Neural progenitor cell (in vitro differentiated cells): ENCODE measurements at regions not wholly inside any gene's neighbourhood (a gene's known extent, or its start where the extent isn't known, plus 50 kb on each side); places are given as distances from the start of the nearest gene placed in this dataset.
A peak's percentile ranks its signal among the peaks of the same experiment; 100 is the strongest.

Source experiments
- DNase-seq: peaks from one replicate; pipeline ENCODE4 v3.0.0-alpha.2; 2016; ENCODE audit warnings: low spot score
- H2AFZ ChIP-seq: fragments of 200-600 bp; sonication (generic); replicated peaks from 2 replicates; pipeline ENCODE4 v1.6.1; 2016; ENCODE audit warnings: antibody characterized with exemption
- H3F3A ChIP-seq: fragments of 200-600 bp; sonication (generic); 2 replicates; pipeline ENCODE4 v1.6.1; 2016; ENCODE audit warnings: antibody characterized with exemption, low read depth
- H3K27ac ChIP-seq: fragments of 200-600 bp; sonication (generic); 2 replicates; pipeline ENCODE4 v1.5.1; 2016; ENCODE audit warnings: mild to moderate bottlenecking
- H3K27me3 ChIP-seq: fragments of 200-600 bp; sonication (generic); 2 replicates; pipeline ENCODE4 v1.6.1; 2016; ENCODE audit warnings: mild to moderate bottlenecking, moderate library complexity
- H3K36me3 ChIP-seq: fragments of 200-600 bp; sonication (generic); 2 replicates; pipeline ENCODE4 v1.5.1; 2016
- H3K4me1 ChIP-seq: fragments of 200-600 bp; sonication (generic); 2 replicates; pipeline ENCODE4 v1.6.1; 2016; ENCODE audit warnings: mixed run types
- H3K4me2 ChIP-seq: fragments of 200-600 bp; sonication (generic); 2 replicates; pipeline ENCODE4 v1.6.1; 2016
- H3K4me3 ChIP-seq: fragments of 200-600 bp; sonication (generic); 2 replicates; pipeline ENCODE4 v1.5.1; 2016
- H3K79me2 ChIP-seq: fragments of 200-600 bp; sonication (generic); 2 replicates; pipeline ENCODE4 v1.6.1; 2016; ENCODE audit warnings: low read depth
- H3K9ac ChIP-seq: fragments of 200-600 bp; sonication (generic); 2 replicates; pipeline ENCODE4 v1.6.1; 2016
- H3K9me3 ChIP-seq: fragments of 200-600 bp; sonication (generic); 2 replicates; pipeline ENCODE4 v1.5.1; 2016; ENCODE audit warnings: low read depth
- H4K20me1 ChIP-seq: fragments of 200-600 bp; sonication (generic); 2 replicates; pipeline ENCODE4 v1.6.1; 2016; ENCODE audit warnings: low read depth
- H3K27ac Mint-ChIP-seq: 3 replicates; pipeline ENCODE4 v1.8.0; 2021; ENCODE audit warnings: mixed read lengths
- H3K27me3 Mint-ChIP-seq: 2 replicates; pipeline ENCODE4 v1.8.0; 2022; ENCODE audit warnings: low read depth, mild to moderate bottlenecking, inconsistent platforms, moderate library complexity, mixed read lengths; ENCODE audit not compliant: insufficient read depth
- H3K36me3 Mint-ChIP-seq: 3 replicates; pipeline ENCODE4 v1.8.0; 2021; ENCODE audit warnings: mixed read lengths
- H3K4me1 Mint-ChIP-seq: 3 replicates; pipeline ENCODE4 v1.8.0; 2021; ENCODE audit warnings: mixed read lengths
- H3K4me3 Mint-ChIP-seq: 3 replicates; pipeline ENCODE4 v1.8.0; 2021; ENCODE audit warnings: mild to moderate bottlenecking, moderate library complexity, mixed read lengths
- H3K9me3 Mint-ChIP-seq: 3 replicates; pipeline ENCODE4 v1.8.0; 2020; ENCODE audit warnings: mixed read lengths
- EZH2 ChIP-seq: fragments of 200-600 bp; sonication (generic); IDR thresholded peaks from 2 replicates; pipeline ENCODE4 v1.6.1; 2017; ENCODE audit warnings: antibody characterized with exemption, mild to moderate bottlenecking, moderate library complexity
- EZH2phosphoT487 ChIP-seq: fragments of 200-600 bp; sonication (generic); IDR thresholded peaks from 2 replicates; pipeline ENCODE4 v1.6.1; 2017; ENCODE audit warnings: antibody characterized with exemption
- TF ChIP-seq, protein P1 (sequence below): fragments of 200-600 bp; sonication (generic); IDR thresholded peaks from 2 replicates; pipeline ENCODE4 v1.5.1; 2017; ENCODE audit warnings: antibody characterized with exemption, mild to moderate bottlenecking

GRCh38 chr4:8781641-8782040 is 90.0 kb downstream of the HMX1 start:
- peaks cover 8% of the 10 kb centered on the region for H3K27me3 Mint-ChIP-seq
- Histone ChIP-seq H4K20me1 (no peaks in the 10 kb centered on the region), H3K27me3 (no peaks in the 10 kb centered on the region), H3K27ac (no peak overlapping the region), H3K9me3 (no peaks in the 10 kb centered on the region), H3K4me1 (no peaks in the 10 kb centered on the region), H3K79me2 (no peaks in the 10 kb centered on the region), H2AFZ (no peak overlapping the region), H3K4me3 (no peak overlapping the region), H3K4me2 (no peak overlapping the region), H3K9ac (no peak overlapping the region), H3K36me3 (no peaks in the 10 kb centered on the region), H3F3A (no peaks in the 10 kb centered on the region)
- no peak overlapping the region for H3K27ac Mint-ChIP-seq
- H3K4me1 Mint-ChIP-seq = no peaks in the 10 kb centered on the region
- H3K4me3 Mint-ChIP-seq = peak overlapping the region; percentile 27
- TF ChIP-seq EZH2phosphoT487 = no peak
- TF ChIP-seq, protein P1, sequence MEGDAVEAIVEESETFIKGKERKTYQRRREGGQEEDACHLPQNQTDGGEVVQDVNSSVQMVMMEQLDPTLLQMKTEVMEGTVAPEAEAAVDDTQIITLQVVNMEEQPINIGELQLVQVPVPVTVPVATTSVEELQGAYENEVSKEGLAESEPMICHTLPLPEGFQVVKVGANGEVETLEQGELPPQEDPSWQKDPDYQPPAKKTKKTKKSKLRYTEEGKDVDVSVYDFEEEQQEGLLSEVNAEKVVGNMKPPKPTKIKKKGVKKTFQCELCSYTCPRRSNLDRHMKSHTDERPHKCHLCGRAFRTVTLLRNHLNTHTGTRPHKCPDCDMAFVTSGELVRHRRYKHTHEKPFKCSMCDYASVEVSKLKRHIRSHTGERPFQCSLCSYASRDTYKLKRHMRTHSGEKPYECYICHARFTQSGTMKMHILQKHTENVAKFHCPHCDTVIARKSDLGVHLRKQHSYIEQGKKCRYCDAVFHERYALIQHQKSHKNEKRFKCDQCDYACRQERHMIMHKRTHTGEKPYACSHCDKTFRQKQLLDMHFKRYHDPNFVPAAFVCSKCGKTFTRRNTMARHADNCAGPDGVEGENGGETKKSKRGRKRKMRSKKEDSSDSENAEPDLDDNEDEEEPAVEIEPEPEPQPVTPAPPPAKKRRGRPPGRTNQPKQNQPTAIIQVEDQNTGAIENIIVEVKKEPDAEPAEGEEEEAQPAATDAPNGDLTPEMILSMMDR = no peak
- no peak for TF ChIP-seq EZH2
- H3K36me3 Mint-ChIP-seq = no peaks in the 10 kb centered on the region
- DNase-seq = no peak
- no peaks in the 10 kb centered on the region for H3K9me3 Mint-ChIP-seq

DNA sequence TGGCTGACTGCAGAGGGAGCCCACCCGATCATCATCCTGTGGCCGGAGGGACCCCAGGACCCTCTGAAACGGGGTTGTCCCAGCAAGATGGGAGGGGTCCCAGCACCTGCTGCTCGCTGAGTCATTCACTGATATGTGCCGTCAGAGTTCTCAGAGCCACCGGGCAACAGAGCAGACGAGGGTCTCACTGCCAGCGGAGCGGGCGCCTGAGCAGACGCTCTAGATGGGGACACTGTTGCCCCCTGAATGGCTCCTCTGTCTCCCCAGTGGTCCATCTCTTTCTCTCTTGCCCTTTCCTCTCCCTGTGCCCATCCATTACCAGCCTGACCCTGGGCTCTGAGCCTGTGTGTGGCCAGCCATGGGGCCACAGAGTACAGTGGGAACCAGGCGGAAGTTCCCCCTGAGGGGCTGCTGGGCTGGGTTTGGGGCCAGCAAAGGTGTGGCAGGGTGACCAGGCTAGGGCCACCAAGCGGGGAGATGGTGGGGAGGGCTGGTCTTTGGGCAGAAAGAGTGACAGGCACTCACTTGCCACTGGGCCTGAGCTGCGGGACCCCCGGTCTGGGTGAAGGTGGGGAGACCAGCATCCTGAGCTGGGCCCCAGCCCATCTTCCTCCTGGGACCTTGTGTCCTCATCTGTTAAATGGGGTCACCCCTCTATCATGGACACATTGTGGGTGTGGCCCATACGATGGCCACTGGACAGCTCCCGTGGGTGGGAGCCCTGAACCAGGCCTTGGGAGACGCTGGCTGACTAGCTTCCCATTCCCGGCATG is 90.9 kb downstream of the HMX1 start:
- no peak overlapping the region for H2AFZ ChIP-seq
- Mint-ChIP-seq H3K36me3 (no peaks in the 10 kb centered on the region), H3K4me3 (no peak overlapping the region), H3K9me3 (no peaks in the 10 kb centered on the region), H3K27me3 (peaks cover 12% of the 10 kb centered on the region), H3K27ac (no peak overlapping the region), H3K4me1 (no peaks in the 10 kb centered on the region)
- no peak for TF ChIP-seq EZH2phosphoT487
- TF ChIP-seq, protein P1 = no peak
- TF ChIP-seq EZH2 = no peak
- H3K4me1 ChIP-seq = no peaks in the 10 kb centered on the region
- H3F3A ChIP-seq = no peaks in the 10 kb centered on the region
- H3K4me3 ChIP-seq = no peak overlapping the region
- no peak overlapping the region for H3K4me2 ChIP-seq
- H3K79me2 ChIP-seq = no peaks in the 10 kb centered on the region
- no peaks in the 10 kb centered on the region for H3K36me3 ChIP-seq
- no peak overlapping the region for H3K27ac ChIP-seq
- H4K20me1 ChIP-seq = no peaks in the 10 kb centered on the region
- DNase-seq = no peak
- H3K27me3 ChIP-seq = no peaks in the 10 kb centered on the region
- no peak overlapping the region for H3K9ac ChIP-seq
- no peaks in the 10 kb centered on the region for H3K9me3 ChIP-seq

DNA sequence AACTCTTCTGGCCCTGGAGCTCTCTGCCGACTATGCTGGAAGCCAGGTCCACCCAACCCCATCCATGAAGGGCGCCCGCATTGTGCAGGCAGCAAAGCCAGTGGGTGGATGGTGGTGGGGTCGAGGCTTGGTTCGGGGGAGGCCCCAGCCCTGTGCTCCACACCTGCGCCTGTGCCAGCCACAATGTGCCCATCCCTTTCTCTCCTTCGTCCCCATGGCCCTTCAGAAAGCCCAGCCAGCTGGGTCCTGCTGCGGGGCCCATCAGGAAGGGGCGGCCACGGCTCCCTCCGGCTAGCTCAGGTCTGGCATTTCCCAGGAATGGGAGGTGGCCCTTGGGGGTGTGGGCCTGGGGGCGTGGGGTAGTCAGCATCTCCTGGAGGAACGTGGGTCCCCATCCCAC is 91.6 kb downstream of the HMX1 start:
- H3K4me3 Mint-ChIP-seq = no peak overlapping the region
- Histone ChIP-seq H2AFZ (no peak overlapping the region), H3K9ac (no peak overlapping the region), H4K20me1 (no peaks in the 10 kb centered on the region), H3F3A (no peaks in the 10 kb centered on the region), H3K36me3 (no peaks in the 10 kb centered on the region), H3K4me3 (no peak overlapping the region), H3K4me1 (no peaks in the 10 kb centered on the region), H3K27me3 (no peaks in the 10 kb centered on the region), H3K4me2 (no peak overlapping the region), H3K27ac (no peak overlapping the region), H3K9me3 (no peaks in the 10 kb centered on the region), H3K79me2 (no peaks in the 10 kb centered on the region)
- TF ChIP-seq, protein P1 = no peak
- no peak for TF ChIP-seq EZH2
- H3K4me1 Mint-ChIP-seq = no peaks in the 10 kb centered on the region
- H3K27ac Mint-ChIP-seq = no peak overlapping the region
- no peak for DNase-seq
- no peaks in the 10 kb centered on the region for H3K9me3 Mint-ChIP-seq
- no peaks in the 10 kb centered on the region for H3K36me3 Mint-ChIP-seq
- H3K27me3 Mint-ChIP-seq = peaks cover 12% of the 10 kb centered on the region
